ENCODE measurements at regions not wholly inside any gene's neighbourhood (a gene's known extent, or its start where the extent isn't known, plus 50 kb on each side); places are given as distances from the start of the nearest gene placed in this dataset.
A peak's percentile ranks its signal among the peaks of the same experiment; 100 is the strongest.

GRCh38 chr18:58805467-58806187 is 59.0 kb upstream of the ZNF532 start:
- POLR2A ChIA-PET, result no interaction called here
- H3K4me1 Mint-ChIP-seq, result peaks cover 62% of the 10 kb centered on the region
- no peak for ATAC-seq
- no peaks in the 10 kb centered on the region; the same call in 1 of the 2 replicates for H3K27me3 Mint-ChIP-seq (ENCODE audit: low read depth)
- peaks cover 15% of the 10 kb centered on the region for H3K9me3 Mint-ChIP-seq
- no peak overlapping the region for H3K4me3 Mint-ChIP-seq
- H3K36me3 Mint-ChIP-seq, result peaks cover 17% of the 10 kb centered on the region
- DNase-seq (ENCODE audit: low spot score), result no peak
- no peak overlapping the region for H3K27ac Mint-ChIP-seq
- CTCF ChIA-PET, result no interaction called here
- TF ChIP-seq ZNF121 (CRISPR knock-in tag; IDR thresholded peaks at IDR 0.05) (no peak), ATF2 (CRISPR knock-in tag; IDR thresholded peaks at IDR 0.05; ENCODE audit: borderline replicate concordance, low read depth) (no peak), NR3C1 (CRISPR knock-in tag; conservative IDR thresholded peaks at IDR 0.05; ENCODE audit: low read depth) (no peak), TP53 (CRISPR knock-in tag; IDR thresholded peaks at IDR 0.05) (no peak), ZNF232 (CRISPR knock-in tag; IDR thresholded peaks at IDR 0.05) (no peak), JAZF1 (CRISPR knock-in tag; IDR thresholded peaks at IDR 0.05) (no peak), USF1 (CRISPR knock-in tag; IDR thresholded peaks at IDR 0.05) (no peak), PRRX2 (CRISPR knock-in tag; IDR thresholded peaks at IDR 0.05) (no peak), ZSCAN18 (CRISPR knock-in tag; IDR thresholded peaks at IDR 0.05) (no peak), RELA (CRISPR knock-in tag; IDR thresholded peaks at IDR 0.05; ENCODE audit: borderline replicate concordance) (no peak)

GRCh38 chr18:58806826-58807714 is 57.6 kb upstream of the ZNF532 start:
- peak overlapping the region; percentile 89 for H3K27ac Mint-ChIP-seq
- POLR2A ChIA-PET, result interaction anchor here (2.0 kb wide), 1 partner anchor 40 kb away, joined by 7 read pairs; no protein-coding TSS in a partner anchor
- peak; percentile 57; the same call in 1 of the 2 replicates for TF ChIP-seq PRDM15 (CRISPR knock-in tag; IDR thresholded peaks at IDR 0.05)
- TF ChIP-seq GABPB1 (CRISPR knock-in tag; IDR thresholded peaks at IDR 0.05), result no peak
- H3K9me3 Mint-ChIP-seq, result peaks cover 15% of the 10 kb centered on the region
- peaks cover 14% of the 10 kb centered on the region for H3K36me3 Mint-ChIP-seq
- H3K4me3 Mint-ChIP-seq, result no peak overlapping the region
- DNase-seq (ENCODE audit: low spot score), result no peak
- H3K4me1 Mint-ChIP-seq, result peaks cover 49% of the 10 kb centered on the region
- CTCF ChIA-PET, result interaction anchor here (0.7 to 0.8 kb wide), 2 partner anchors 36 to 38 kb away, joined by 3 read pairs; no protein-coding TSS in a partner anchor
- H3K27me3 Mint-ChIP-seq (ENCODE audit: low read depth), result no peaks in the 10 kb centered on the region; the same call in 1 of the 2 replicates
- ATAC-seq, result peak; percentile 31

- POLR2A ChIA-PET, result interaction anchor here (2.0 kb wide), 1 partner anchor 40 kb away, joined by 7 read pairs; no protein-coding TSS in a partner anchor
- peak overlapping the region; percentile 93 for H3K27ac Mint-ChIP-seq
- no peak for TF ChIP-seq ZBTB21 (CRISPR knock-in tag; IDR thresholded peaks at IDR 0.05; ENCODE audit: borderline replicate concordance)
- no peak for TF ChIP-seq CDX4 (CRISPR knock-in tag; IDR thresholded peaks at IDR 0.05; ENCODE audit: borderline replicate concordance)
- TF ChIP-seq ATF6 (CRISPR knock-in tag; IDR thresholded peaks at IDR 0.05), result no peak
- no peak for TF ChIP-seq ATF2 (CRISPR knock-in tag; IDR thresholded peaks at IDR 0.05; ENCODE audit: borderline replicate concordance, low read depth)
- TF ChIP-seq IRF1 (CRISPR knock-in tag; IDR thresholded peaks at IDR 0.05), result no peak
Measured at GRCh38 chr18:58807766-58808165, 56.9 kb upstream of the ZNF532 start.

More at GRCh38 chr18:58807766-58808165, 56.9 kb upstream of the ZNF532 start:
- no peak overlapping the region for H3K4me3 Mint-ChIP-seq
- DNase-seq (ENCODE audit: low spot score) (no peak), ATAC-seq (no peak)
- H3K36me3 Mint-ChIP-seq, result peaks cover 12% of the 10 kb centered on the region
- CTCF ChIA-PET, result interaction anchor here (1.0 kb wide), 1 partner anchor 44 kb away, joined by 3 read pairs; no protein-coding TSS in a partner anchor
- H3K9me3 Mint-ChIP-seq, result peaks cover 13% of the 10 kb centered on the region
- H3K4me1 Mint-ChIP-seq, result peaks cover 48% of the 10 kb centered on the region
- H3K27me3 Mint-ChIP-seq (ENCODE audit: low read depth), result no peaks in the 10 kb centered on the region; the same call in 1 of the 2 replicates

All from WTC11 (cell line).